HG03060 (cell line): ENCODE measurements at regions not wholly inside any gene's neighbourhood (a gene's known extent, or its start where the extent isn't known, plus 50 kb on each side); places are given as distances from the start of the nearest gene placed in this dataset.
"Not testable (repeated sequence)": the region's sequence is repeated elsewhere in the genome, so short reads cannot be mapped to it uniquely, and the experiment has no call there.

Source experiments
- ATAC-seq: cut with Tn5 transposase; IDR thresholded peaks from one replicate; pipeline ENCODE4 v1.9.1; 2021; ENCODE audit warnings: low read depth, moderate number of reproducible peaks; ENCODE audit not compliant: unreplicated experiment

DNA sequence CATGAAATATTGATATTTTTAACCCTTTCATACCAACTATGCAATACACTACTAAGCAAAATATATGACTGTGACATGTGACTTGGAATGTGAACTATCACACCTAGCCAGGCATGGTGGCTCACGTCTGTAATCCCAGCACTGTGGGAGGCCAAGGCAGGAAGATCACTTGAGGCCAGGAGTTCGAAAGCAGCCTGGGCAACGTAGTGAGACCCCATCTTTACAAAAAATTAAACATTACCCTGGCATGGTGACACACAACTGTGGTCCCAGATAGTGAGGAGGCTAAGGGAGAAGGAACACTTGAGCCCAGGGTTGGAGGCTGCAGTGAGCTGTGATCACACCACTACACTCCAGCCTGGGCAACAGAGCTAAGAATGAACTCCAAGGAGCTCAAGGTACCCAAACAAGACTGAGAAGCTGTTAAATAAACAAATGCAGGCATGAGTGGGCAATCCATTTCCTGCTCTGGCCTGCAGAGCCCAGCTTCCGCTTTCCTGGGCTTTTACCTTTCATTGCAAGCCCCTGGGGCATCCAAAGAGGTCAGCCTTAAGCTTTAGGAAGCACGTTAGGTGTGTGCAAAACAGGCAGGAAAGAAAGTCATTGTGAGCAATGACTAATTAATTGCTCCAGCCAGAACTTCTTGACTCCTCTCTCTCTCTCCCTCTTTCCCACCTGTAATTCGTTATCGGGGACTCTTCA is 162.1 kb upstream of the FOXK1 start:
- ATAC-seq, result no peak

DNA sequence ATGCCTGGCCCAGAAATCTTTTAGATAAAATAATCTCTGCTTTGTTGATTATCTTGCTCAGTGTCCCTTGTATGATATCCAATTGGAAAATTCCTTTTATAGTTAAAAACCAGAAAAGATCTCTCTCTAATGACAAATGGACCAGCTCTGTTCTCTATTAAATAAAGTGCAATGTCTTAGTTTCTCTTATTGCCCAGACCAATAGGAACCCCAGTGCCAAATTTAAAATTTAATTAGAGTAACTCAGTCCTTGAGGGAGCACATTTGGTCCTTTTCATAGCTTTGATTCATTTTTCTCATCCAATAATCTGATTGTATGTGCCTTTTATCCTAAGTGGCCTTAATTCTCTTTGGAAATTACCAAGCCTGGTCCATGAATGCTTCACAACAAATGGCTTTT is 158.9 kb upstream of the FOXK1 start:
- ATAC-seq, result no peak

DNA sequence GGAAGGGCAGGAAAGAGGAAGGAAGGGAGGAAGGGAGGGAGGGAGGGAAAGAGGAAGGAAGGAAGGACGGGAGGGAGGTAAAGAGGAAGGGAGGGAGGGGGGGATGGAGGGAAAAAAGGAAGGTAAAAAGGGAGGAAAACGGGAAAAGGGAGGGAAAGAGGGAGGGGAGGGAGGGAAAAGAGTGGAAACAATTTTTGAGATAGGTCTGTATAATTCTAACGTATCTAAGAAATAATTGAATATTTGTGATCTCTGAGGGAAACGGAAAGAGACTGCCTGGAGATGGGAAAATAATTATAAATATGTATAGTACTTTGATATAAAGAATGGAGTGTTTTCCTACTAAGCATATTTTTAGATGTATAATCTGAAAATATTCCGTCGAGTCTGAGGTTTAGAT is 158.2 kb upstream of the FOXK1 start:
- ATAC-seq, result no peak

DNA sequence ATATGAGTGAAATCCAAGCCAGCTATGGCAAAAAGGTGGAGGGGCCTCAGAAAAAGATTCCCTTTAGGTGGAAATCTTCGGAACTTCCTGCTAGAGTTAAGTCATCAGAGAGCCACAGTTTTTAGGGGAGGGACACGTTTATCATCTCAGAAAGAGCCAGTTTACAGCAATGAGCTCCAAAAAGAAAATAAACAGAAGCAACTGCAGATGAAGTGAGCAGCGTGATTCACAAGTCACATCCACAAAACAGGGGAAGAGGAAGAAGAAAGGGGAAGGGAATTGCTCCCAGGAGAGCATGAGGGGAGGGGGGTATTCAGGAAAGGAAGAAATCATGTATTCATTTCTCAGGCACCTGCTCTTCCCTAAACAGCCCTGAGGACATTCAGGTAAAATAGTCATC is 156.2 kb upstream of the FOXK1 start:
- no peak for ATAC-seq

DNA sequence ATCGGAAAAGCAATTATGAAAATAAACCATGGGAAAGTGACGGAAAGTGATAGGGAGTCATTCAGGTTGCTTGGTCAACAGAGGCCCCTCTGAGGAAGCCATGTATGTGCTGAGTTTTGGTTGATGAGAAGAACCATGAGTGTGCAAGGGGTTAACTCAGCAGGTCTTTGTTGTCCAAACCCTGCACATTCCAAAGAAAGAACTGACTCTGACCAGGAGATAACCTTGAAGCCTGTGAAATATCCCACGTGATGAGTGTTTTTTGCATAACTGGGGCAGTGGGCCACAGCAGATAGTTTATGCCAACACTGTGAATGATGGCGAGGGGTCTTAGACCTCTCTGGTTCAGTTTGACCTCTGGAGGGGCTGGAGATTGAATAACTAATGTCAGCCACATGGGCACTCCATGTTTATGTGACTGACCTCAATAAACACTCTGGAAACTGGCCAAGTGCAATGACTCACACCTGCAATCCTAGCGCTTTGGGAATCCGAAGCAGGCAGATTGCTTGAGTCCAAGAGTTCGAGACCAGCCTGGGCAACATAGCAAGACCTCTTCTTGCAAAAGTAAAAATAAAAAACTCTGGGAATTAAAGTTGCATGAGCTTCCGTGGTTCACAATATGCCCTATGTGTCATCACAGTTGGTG is 154.0 kb upstream of the FOXK1 start:
- no peak for ATAC-seq

DNA sequence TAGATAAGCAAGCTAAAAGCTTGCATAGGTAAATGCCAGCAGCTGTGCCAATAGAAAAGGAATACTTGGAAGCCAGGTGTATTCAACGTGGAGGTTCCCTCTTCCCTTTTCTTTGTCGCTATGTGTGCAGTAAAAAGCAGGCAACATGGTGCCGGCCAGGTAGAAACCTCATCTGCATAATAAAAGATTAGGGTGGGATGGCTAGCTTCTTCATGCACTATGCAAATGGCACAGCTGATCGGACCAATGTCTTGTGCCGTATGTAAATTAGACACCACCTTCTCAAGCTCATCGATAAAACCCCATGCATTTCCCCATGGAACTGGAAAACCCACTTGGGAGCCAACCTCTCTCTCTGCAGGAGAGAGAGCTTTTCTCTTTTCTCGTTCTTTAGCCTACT is 150.9 kb upstream of the FOXK1 start:
- no peak for ATAC-seq

DNA sequence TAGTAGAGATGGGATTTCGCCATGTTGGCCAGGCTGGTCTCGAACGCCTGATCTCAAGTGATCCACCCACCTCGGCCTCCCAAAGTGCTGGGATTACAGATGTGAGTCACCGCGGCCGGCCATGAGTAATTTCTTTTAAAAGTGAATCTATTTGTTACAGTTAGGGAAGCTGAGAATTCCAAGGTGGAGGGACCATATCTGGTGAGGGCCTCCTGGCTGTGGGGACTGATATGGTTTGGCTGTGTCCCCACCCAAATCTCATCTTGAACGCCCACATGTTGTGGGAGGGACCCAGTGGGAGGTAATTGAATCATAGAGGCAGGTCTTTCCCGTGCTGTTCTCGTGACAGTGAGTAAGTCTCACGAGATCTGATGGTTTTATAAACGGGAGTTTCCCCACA is 148.8 kb upstream of the FOXK1 start:
- not testable (repeated sequence) for ATAC-seq

DNA sequence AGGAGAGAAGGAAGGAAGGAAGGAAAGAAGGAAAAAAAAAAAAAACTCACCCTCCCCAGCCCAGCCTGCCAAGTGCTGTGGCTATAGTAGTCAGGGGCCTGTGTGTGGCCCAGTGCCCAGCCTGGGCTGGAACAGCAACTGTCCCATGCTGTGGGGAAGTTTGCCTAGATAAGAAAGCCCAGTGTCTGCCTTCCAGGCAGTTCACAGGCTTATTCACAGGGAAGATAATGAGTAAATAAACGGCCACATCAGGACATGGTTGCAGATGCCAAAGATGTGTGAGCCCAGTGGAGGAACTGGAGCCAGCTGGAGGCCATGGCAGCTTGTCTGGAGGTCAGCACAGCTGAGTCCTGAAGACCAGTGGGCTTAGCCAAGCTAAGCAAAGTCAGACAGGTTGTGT is 132.4 kb upstream of the FOXK1 start:
- ATAC-seq, result no peak

DNA sequence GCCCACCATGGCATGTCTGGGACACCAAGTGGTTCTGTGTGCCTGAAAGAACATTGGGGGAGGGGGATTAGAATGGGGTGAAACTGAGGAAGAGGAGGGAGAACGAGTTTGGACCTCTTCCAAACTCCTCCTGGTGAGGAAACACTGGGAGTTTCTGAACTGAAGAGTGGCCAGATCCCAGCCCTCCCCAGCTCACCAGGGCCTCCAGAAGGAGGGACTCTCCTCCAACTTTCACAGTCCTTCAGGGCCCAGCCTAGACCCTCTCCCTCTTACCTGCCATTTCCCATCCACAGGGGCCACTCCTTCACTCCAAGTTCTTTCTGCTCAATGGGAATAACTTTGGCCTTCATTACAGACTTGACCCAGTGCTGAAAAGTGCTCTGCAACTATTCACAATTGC is 132.0 kb upstream of the FOXK1 start:
- no peak for ATAC-seq

DNA sequence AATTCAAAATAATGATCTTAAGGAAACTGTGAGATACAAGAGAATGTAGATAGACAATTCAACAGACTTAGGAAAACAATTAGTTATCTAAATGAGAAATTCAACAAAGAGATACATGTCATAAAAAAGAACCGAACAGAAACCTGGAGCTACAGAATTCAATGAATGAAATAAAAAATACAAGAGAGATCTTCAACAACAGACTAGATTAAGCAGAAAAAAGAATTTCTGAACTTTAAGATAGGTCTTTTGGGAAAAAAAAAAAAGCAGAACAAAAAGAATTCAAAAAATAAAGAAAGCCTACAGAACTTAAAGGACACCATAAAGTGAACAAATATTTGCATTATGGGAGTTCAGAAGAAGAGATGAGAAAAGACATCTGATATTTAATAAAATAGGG is 129.1 kb upstream of the FOXK1 start:
- no peak for ATAC-seq

DNA sequence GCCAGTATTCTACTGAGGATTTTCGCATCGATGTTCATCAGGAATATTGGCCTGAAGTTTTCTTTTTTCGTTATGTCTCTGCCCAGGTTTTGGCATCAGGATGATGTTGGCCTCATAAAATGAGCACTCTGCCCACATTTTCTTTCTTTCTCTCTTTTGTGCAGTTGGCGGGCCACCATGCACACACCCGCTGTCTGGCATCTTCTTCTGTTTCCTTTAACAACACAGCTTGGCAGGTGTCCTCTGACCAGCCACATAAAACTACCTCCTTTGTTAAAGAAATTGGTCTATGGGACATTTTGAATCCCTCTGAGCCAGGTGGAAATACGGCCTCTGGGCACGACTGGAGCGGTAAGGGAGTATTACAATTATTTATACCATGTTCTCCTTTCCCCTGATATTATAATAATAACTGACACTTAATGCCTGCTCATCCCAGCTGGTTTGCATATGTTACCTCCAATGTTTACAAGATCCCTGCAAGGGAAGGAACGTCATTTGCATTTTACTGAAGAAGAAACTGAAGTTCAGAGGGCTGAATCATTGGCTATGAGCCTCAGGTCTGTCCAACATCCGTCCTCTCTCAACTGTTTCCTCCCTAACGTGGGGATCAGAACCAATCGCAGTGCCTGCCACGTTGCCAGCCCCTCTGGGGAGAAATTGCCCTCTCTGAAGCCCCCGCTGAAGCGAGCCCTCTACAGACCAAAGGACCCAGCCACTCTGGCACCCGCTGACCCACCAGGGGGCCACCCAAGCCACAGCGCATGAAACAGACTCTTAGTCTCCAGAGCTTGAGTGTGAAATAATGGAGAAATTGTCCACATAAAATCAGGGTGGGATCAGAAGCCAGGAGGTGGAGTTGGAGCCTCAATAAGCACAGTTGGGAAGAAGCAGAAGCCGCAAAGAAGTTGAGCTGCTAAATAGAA is 125.0 kb upstream of the FOXK1 start:
- ATAC-seq, result no peak

DNA sequence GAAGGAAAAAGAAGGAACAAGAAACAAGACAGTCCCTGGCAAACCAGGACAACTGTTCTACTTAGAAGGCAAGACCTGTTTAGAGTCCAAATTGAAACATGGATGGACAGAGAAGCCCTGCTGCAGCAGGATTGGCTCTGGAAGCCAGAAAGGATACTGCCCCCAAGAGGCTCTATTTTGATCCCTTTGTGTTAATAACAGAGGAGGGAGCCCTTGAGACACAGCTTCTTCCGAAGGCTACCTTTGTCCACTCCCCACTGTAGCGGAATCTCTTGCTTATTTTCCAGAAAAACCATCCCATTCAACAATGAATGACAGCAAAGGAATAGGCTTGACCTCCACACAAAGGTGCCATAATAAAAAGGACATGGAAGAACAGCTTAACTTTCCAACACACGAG is 120.3 kb upstream of the FOXK1 start:
- ATAC-seq, result no peak

DNA sequence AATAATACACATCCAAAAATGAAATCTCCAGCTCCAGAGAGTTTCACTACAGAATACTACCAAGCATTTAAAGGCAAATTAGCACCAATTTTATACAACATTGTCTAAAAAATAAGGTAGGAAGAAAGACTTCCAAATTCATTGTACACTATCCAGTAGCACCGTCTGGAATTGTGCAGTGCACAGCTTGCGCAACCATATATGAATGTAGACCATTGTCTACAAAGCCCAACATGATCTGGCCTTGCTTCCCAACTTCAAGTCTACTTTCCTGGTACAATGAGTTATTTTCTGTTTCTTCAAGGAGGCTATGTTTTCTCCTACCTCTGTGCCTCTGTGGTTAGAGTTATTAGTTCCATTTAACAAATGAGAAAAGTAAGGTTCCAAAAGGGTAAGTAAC is 115.4 kb upstream of the FOXK1 start:
- ATAC-seq, result no peak

DNA sequence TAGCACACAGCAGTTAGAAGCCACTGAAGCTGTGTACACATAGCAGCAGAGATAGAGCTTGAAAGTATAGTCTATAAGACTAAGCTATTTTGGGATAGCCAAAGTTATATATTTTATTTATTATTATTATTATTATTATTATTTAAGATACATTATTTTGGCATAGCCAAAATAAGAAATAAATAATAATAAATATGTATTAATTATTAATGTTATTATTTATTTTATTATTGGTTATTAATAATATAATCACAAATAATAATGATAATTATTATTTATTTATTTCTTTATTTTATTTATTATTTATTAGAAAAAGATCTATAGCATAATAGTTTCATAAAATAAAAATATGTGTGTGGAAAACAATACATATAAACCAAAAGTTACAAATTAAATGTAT is 107.2 kb upstream of the FOXK1 start:
- no peak for ATAC-seq

DNA sequence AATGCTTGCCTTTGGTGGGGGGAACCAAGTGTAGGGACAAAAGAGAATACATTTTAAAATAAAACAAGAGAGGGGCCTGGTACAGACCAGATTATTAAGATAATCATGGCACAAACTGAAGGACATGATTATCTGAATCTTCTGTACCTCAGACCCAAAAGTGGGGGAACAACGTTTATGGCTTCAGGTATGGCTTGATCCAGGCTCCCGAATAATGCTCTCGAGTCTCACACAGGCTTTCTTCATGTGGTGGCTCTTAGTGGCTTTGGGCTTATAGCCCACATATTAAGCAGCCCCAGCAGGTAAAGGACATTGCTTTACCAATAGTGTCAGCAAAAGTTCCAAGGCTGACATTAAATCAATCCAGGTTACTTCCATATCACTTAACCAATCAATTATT is 106.8 kb upstream of the FOXK1 start:
- no peak for ATAC-seq

DNA sequence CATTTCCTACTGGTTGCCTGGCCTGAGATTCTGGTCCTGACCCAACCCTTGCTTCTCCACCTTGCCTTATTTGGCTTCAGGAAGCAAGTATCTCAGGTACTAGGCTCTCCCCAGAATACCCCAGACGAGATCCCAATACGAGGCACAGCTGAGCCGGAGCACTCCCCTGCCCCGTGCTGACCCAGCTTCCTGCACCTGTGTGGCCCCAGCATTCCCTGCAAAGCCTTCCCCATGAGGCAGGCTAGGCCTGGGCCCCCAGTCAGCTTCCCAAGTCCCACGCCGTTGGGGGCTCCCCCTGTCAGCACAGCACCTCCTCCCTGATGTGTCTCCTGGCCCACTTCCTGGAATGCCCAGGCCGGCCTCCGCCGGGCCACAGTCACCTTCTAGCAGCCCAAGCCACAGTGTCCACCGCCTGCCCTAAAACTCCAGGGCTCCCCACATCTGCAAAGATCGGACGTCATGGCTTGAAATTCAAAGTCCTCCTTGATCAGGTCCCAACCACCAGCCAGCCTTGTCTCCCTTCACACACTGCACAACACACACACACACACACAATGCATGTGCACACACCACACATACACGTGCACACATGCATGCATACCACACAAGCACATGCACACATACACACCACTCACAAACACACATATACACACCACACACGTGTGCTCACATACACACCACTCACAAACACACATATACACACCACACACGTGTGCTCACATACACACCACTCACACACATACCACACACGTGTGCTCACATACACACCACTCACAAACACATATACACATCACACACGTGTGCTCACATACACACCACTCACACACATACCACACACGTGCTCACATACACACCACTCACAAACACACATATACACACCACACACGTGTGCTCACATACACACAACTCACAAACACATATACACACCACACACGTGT is 78.9 kb upstream of the FOXK1 start:
- ATAC-seq, result no peak

DNA sequence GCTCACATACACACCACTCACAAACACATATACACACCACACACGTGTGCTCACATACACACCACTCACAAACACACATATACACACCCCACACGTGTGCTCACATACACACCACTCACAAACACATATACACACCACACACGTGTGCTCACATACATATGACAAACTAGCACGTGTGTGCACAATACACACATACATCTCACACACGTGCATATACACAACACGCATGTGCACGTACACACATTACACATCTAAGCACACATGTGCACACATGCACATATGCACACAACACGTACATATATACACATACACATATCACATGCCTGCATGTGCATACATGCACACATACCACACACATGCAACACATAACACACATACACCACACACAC is 78.3 kb upstream of the FOXK1 start:
- no peak for ATAC-seq

DNA sequence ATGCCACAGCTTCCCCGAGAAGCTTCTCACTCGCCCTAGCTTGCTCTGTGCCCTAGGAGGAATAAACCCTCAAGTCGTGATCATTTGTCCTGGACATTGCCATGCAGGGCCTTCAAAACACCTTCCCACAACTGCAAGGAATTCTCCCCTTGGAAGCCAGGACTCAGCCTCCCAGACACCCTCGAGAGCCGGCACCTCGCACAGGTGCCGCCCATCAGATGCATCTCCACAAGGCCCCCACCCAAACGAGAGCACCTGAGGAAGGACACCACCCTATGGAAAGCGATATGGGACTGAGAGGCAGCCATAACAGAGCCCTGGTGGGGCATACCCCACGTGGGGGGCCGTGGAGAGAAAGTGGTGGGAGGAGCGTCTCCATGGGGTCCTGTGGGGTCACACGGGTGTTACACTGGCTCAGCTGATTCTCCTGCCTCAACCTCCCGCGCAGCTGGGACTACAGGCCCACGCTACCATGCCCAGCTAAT is 77.6 kb upstream of the FOXK1 start:
- no peak for ATAC-seq

DNA sequence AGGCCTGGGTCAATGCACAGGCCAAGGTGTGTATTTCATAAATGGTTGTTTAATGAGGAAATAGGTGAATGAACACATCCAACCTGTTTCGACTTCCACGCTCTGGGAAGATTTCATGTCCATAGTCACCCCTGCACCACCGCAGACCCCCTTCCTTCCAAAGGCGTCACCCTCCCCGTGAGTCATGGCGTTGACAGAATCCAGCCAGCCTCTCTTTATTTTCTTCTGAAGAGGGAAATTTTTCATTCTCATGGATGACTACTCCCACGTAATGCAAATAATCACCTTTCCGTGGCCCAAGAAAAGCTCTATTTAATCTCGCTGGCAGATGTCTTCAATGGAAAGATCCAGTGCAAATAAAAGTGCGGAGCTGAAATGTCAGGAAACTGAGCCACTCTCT is 75.3 kb upstream of the FOXK1 start:
- no peak for ATAC-seq

DNA sequence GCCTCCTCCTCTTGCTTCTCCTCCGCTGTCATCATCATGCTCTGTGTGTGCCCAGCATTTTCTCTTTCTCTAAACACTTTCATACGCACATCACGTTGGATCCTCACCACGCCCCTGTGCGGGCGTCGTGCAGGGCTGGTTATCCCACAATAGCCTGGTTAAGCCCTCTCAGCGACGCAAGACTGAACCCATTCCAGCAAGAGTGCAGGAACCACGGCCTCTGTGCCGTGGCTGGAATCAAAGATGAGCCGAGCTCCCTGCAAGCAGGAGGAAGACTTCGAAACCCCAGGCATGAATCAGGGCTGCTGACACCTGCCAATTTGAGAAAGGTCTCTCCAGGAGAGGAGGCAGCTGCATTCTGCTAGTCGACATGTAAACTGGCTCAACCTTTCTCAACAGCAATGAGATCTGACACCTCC is 74.8 kb upstream of the FOXK1 start:
- ATAC-seq, result no peak
